GM21529 (cell line): ENCODE measurements at regions not wholly inside any gene's neighbourhood (a gene's known extent, or its start where the extent isn't known, plus 50 kb on each side); places are given as distances from the start of the nearest gene placed in this dataset.

Experiments used
- ATAC-seq: cut with Tn5 transposase; IDR thresholded peaks from one replicate; pipeline ENCODE4 v1.9.1; 2021; ENCODE audit not compliant: unreplicated experiment

DNA sequence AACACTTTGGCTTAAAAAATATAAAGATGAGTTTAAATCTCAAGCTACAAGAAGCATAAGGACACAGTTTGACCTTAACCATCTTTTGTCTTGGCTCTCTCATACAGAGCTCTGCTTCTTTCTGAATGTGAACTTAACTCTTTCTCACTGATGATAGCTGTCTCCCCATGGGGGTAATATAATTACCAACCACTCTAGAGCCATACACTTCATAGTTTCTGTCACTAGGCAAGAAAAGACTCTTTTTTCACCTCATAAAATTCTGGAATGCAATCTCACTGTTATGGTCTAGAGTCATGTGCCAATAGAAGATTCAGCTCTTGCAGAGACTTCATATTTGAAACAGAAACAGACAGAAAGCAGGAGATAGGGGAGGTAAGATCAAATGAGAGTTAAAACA is 481.7 kb upstream of the AGA start:
- no peak for ATAC-seq

DNA sequence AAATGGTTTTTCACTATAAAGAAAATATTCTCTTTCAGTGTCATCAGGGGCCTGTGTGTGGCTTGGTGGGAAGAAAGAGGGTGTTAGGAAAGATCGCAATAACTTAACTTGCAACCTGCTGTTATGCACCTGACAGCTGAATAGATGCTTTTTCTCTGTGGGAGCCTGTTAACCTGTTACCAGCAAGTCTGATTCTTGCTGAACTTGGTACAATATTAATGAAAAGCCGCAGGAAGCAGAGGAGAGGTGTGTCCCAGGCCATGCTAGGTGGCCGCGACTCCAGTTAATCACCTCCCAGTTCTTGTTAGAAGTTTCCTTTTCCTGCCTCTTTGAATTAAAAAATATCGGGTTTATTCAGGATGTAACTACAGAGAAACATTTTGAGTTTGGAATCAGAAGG is 494.8 kb upstream of the AGA start:
- ATAC-seq: no peak

DNA sequence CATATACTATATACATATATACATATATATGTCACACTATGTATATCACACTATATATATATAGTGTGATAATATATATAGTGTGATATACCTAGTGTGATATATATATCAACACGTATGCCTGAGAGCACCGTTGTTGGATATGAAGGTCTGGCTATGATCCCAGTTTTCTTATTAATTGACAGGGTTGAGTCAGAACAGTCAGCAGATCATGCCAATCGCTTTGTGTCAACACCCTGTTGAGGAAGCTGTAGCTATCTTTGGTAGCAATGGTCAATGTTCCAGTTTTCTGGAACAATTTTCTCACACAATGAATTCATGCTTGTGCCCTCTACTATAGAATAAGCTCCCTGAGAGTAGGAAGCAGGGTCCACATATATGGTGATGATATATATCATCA is 496.0 kb upstream of the AGA start:
- ATAC-seq: no peak

DNA sequence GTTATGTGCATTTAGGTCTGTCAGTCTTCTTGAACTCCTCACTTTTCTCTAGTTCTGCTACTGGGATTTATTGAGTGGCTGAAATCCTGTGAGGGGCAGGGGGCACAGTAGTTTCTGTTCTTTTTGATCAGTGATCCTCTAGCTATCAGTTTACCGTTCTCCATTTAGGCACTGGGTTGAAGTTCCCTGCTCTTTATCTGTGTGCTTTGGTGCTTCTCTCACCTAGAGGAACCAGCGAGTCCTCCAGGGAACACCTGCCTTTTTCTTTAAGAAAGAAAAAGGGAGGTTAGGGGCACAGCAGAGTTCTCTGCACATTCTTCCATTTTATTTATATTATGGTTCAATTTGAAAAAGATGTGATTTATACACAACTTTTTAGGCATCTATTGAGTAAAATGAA is 503.0 kb upstream of the AGA start:
- ATAC-seq: no peak

DNA sequence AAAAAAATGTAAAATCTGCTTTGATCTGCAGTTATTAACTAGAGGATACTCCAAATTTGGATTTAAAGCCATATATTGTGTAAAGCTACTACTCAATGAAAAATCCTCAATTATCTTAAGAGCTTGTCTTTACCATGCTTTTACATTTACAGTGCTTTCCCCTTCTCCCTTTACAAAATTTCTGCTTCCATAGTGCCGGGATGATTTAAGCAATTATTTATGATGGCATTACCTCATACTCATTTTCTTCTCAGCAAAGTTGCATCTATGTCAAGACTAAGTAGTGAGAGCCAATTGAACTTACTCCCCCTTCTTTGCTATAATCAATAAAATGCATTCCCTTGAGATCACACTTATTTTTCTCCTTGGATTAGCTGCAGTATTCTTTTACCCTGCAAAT is 505.4 kb upstream of the AGA start:
- no peak for ATAC-seq

DNA sequence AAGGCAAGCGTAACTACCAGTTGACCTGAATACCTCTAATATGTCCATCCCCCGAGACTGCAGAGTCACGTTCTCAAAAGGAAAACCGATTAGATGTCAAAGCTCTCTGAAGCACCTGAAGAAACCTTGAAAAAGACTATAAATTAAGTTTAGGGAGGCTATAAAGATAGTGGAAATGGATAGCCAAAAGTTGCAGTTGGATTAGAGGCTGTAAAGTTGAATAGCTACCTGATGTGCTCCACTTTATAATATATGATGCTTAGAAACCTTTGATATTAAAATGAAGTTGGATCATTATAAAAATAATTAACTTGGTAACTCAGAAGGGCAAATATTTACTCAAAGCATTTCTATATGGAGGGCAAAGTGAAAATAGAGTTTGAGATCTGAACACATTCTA is 506.6 kb upstream of the AGA start:
- ATAC-seq: no peak

DNA sequence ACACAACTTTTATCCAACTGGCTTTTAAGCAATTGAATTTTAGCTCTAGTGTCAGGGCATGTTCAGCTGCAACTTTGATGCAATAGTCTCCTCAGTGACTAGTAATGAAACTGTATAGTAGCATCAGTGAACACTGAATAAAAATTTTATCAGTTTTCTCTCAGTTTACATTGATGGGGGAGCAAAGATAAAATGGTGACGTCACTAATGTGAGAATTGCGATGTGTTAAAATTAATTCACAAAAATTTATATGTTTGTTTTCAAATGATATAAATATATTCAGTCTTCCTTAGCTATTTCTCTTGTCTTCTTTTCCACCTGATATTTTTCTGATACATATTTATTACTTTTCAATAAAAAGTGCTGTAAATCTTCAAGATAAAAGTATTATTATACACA is 508.8 kb upstream of the AGA start:
- no peak for ATAC-seq

DNA sequence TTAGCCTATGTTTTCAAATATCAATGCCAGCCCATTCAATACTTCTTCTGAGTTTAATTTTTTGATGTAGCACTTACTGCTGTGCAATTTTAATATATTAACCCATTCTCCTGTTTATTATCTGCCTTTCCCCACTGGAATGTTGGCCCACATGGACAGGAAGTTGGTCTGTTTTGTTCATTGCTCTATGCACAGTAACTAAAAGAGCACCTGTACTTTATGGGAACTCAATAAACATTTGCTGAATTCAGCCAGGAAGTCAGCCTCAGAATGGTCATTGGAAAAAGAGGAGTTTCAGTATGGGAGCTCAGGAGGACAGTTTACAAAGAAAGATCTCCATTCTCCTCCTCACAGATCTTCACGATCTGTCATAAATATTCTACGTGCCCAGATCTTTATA is 510.5 kb upstream of the AGA start:
- ATAC-seq: no peak

DNA sequence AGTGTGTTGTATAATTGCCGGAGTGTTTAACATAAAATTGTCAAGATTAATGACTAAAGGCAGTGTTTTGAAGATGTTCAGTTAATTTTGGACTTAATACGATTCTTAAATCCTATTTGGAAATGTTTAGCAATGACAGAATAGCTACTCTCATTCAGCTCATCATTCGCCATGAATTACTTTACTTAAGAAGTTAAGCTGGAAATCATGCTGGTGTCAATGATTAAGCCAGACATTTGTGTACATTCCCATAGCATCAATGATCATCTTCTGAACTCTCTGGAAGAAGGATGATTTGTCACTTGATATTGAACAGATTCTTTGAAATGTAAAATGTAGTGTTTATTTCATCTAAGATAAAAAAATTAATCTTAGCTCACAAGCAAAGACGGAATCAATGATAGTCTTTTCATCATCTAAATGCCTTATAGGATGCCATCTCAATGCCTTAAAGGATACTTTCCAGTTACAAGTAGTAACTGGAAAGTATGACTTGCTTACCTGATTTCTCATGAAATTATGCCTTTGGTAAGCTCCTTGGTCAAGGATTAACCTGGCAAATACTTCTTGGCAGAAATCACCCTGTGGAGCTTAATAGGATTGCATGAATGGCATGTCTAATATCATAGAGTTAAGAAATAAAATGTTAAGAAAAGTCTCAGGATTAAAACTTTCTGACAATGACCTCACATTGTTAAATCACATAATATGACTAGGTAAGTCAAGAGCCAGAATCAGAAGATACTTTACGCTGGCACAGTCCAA is 515.5 kb upstream of the AGA start:
- no peak for ATAC-seq

DNA sequence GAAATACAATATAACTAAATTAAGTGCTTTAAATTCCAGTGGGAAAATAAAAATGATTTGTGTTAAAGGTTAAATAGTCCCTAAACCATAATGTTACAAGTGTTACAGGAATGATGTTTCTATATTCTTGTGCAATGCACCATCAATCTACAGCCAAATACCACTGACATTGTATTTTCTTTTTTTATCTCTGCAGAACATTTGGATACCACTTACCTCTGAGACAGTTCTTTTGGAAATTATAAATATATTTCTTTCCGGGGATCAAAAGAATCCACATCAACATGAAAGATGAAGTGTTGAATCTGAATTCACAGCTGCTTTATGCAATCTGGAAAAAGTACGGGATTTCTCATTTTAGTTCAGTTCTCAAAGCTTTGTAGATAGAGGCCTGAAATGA is 518.3 kb upstream of the AGA start:
- no peak for ATAC-seq

DNA sequence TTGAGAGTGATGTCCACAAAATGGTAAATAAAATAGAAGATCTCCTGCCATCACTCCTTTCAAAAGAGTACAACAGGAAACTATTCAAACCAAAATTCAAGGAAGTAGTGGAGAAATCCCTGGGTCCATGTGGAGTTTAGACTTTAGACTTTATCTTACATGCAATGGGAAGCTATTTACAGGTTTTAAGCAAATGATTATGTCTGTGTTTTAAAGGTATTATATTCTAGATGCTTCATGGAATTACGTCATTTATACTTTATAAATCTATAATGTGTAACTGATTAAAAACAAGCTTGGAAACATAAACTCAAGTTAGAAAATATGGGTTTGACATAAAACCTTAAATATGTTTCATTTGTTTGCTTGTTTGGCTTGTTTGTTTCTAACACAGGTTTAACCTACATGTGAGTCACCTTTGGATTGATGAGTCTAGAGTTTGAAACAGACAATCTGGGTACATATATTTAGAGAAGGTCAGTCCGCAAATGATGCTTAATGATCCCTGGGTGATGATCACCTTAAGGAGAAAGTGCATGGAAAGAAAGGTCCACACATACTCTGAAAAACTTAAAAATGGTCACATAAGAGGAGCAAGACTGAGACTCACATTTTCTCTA is 519.6 kb upstream of the AGA start:
- ATAC-seq: no peak

DNA sequence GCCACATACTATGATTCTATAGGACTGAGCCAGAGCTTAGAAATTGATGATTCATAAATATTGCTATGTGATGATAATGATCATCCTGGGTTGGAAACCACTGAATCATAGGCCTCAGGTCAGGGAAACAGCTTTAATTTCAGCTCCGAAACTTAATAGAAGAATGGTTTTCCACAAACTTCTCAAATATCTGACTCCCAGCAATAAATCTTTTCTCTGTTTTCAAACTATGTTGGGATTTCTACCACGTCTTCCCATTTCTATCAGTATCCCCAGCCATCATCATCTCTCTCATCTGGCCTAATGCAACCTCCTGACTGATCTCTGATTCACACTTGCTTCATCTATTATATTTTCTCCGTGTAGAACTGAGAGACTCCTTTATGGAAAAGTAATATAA is 521.8 kb upstream of the AGA start:
- no peak for ATAC-seq

DNA sequence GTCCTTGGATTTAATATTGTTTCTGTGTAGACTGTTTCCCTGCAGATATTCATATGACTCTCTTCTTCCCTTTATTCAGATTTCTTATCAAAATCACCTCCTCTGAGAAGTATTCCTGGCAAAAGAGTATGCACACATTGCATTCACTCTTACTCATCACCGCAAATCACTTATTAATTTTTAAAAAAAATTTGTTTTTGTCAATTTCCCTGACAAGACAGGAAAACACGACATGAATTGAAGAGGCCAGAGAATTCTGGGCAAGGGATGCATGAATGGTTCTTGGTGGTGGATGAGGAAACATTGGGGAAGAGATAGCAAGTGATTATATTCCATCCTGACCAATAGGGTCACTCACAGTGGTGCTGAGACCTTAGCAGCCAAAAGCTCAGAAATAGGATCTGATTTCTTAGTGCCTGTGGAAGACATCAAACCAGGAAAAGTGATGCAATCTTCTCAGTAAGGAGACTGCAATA is 522.5 kb upstream of the AGA start:
- ATAC-seq: no peak

DNA sequence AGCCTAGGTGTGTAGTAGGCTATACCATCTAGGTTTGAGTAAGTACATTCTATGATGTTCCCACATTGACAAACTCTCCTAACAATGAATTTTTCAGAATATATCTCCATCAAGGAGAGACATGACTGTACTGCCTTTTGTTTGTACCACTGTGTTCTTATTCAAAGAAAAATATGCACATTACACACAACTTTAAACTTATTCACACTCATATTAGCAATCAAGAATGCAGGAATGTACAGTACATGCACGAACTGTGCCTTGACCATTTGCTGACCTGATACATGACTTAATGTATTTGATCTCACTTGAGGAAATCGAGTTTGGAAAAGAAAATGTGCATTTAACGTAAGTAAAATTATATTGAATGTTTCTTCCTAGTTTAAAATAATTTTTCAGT is 525.1 kb upstream of the AGA start:
- no peak for ATAC-seq

DNA sequence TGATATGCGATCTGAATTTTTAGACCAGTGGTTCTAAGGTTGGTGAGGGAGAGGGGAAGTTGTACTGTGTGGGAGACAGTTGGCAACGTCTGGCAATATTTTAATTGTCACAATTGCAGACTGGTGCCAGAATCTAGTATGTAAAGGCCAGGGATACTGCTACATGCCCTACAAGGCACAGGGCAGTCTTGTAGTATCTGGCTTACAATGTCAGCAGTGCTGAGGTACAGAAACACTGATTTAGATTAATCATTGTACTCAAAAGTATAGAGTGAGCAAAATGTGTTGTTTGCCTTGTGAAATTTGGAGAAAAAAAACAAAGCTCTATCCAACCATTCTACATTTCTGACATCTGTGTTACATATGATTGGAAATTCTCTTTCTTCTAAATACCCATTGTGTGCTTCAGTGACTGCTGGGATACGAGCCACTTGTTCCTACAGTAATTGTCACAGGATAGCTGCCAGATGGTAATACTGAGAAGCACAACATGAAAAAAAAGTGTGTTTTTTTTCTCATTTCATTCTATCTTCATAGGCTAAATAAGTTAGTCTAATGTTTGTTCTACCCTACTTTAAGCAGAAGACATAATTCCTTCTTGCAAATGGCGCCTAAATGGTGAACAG is 526.7 kb upstream of the AGA start:
- ATAC-seq: no peak

DNA sequence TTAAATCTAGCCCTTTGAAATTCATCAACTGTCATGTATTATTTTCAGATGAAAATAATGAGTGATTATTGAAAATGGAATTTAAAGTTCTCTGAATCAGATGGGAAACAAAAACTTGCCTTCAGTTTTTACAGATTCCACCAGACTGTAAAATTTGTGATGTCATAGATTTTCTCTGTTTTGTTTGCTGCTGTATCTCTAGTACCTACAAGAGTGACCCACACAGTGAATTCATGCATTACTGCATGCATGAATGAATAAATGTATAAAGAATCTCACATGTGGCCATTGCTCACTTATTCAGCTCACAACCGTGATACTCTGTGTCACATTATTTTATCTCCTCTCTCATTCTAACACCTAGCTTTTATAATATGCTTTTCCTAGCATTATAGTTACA is 532.2 kb upstream of the AGA start:
- no peak for ATAC-seq

DNA sequence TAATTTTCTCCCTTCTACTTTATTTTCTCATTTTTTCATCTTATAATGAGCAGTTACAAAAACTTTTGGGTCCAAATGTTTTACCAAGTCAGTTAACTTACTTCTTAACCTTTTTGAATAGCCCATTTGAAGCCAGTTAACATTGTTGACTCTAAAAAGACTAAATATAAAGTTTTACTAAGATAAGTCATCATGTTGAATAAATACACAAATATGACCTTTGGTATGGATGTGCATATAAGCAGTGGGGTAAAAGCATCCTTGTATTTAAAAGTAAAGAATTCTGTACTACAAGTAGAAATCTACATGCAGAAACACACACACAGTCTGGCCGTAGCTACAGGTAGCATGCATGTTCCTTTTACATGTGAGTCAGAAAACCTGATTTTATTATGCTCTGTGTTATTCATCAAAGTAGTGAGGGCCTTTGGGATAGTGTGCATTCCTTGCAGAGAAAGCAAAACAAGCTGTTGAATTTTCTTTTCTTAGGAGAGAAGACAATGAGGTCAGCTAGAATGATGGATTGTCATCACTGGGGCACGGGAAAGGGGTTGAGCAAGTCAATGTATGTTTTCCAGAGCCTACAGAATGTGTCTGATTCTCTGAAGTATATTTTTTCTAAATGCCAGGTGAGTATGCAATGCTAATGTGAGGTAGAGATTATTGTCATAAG is 533.2 kb upstream of the AGA start:
- no peak for ATAC-seq

DNA sequence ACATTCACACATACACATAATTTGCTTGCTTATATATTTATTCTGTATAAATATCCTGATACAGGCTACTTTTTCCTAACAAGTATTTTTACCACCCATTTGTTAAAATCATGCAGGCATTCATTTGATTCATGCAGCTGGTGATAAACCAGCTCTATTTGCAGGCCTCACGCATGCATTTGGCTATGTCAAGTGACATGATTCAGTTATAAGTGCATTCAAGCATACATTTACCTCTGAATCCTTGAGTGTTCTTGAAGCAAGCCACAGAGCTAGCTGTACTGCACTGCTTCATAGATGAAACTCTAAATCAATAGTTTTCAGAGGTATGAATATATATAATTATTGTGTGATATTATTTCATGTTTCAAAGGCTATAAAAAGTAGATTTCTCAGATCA is 544.0 kb upstream of the AGA start:
- no peak for ATAC-seq

DNA sequence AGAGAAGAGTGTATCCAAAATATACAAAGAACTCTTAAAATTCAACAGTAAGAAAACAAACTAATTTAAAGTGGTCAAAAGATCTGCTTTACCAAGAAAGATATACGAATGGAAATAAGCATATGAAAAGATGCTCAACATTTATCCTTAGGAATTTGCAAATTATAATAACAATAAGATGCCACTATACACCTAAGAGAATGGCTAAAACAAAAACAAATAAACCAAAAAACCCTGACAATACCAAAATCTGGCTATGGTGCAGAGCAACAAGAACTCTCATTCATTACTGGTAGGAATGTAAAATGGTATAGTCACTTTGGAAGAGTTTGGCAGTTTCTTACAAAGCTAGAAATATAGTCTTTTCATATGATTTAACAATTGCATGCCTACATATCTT is 545.7 kb upstream of the AGA start:
- ATAC-seq: no peak

DNA sequence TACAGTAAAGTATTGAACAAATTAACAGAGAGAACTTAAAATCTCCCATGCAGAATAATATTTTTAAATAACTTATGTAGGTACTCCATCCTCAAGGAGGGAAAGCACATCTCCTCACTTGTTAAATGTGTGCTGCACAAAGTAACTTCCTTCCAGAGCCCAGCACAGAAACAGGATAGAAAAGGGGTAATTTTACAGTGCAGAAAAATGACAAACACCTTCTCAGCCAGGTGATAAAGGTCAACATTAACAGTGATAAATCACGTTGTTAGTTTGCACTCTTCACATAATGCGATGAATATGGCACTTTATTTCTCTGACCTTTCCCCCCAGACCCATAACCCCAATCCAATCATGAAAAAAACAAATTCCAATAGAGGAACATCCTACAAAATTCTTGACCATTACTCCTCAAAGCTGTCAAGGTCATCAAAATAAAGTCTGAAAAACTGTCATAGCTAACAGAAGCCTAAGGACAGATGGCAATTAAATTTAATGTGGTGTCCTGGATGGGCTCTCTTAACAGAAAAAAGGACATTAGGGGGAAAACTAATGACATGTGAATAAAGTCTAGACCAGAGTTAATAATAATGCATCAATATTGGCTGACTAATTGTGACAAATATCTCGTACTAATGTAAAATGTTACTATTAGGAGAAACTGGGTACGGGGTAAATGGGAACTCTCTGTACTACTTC is 547.4 kb upstream of the AGA start:
- no peak for ATAC-seq

DNA sequence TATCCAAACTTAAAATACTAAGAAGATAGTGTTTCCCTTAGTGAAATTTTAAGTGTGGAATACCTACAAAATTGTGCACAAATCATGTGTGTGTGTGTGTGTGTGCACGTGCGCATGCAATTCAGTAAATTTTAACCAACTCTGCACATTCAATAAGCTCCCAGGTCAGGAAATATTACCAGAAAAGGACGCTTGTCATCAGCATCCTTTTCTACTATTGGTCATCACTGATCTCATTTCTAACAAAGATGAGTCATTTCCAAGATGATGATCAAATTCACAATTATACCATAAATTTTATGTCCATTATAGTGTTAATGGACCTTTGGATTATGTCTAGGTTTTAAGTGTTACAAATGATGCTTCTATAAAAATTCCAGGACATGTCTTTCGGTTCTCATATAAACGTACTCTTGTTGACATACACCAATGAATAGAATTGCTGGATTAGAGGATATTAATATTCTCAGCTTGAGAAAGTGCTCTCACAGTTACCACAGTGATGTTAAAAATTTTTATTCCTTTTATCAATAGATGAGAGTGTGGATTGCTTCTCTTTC is 560.9 kb upstream of the AGA start:
- no peak for ATAC-seq
